ENCODE measurements at regions not wholly inside any gene's neighbourhood (a gene's known extent, or its start where the extent isn't known, plus 50 kb on each side); places are given as distances from the start of the nearest gene placed in this dataset.
"Not testable (repeated sequence)": the region's sequence is repeated elsewhere in the genome, so short reads cannot be mapped to it uniquely, and the experiment has no call there.

- no peak for DNase-seq (ENCODE audit: low spot score)
Observed at GRCh38 chr2:228519561-228519960, 338.1 kb upstream of the SPHKAP start.

GRCh38 chr2:228516019-228516418 is 334.5 kb upstream of the SPHKAP start:
- no peak for DNase-seq (ENCODE audit: low spot score)

GRCh38 chr2:228513480-228513879 is 332.0 kb upstream of the SPHKAP start:
- not testable (repeated sequence) for DNase-seq (ENCODE audit: low spot score)

GRCh38 chr2:228509021-228509420 is 327.5 kb upstream of the SPHKAP start:
- no peak for DNase-seq (ENCODE audit: low spot score)

GRCh38 chr2:228507870-228508269 is 326.4 kb upstream of the SPHKAP start:
- DNase-seq (ENCODE audit: low spot score) = no peak

- DNase-seq (ENCODE audit: low spot score) = no peak
Observed at GRCh38 chr2:228507231-228507824, 325.8 kb upstream of the SPHKAP start.

GRCh38 chr2:228503731-228504130 is 322.2 kb upstream of the SPHKAP start:
- no peak for DNase-seq (ENCODE audit: low spot score)

- DNase-seq (ENCODE audit: low spot score) = no peak
Observed at GRCh38 chr2:228493852-228494251, 312.4 kb upstream of the SPHKAP start.

GRCh38 chr2:228479014-228479413 is 297.5 kb upstream of the SPHKAP start:
- no peak for DNase-seq (ENCODE audit: low spot score)

GRCh38 chr2:228474466-228474865 is 293.0 kb upstream of the SPHKAP start:
- DNase-seq (ENCODE audit: low spot score) = no peak

- no peak for DNase-seq (ENCODE audit: low spot score)
Observed at GRCh38 chr2:228469721-228470120, 288.2 kb upstream of the SPHKAP start.

- no peak for DNase-seq (ENCODE audit: low spot score)
Observed at GRCh38 chr2:228466851-228467250, 285.4 kb upstream of the SPHKAP start.

- DNase-seq (ENCODE audit: low spot score) = no peak
Observed at GRCh38 chr2:228465408-228465807, 283.9 kb upstream of the SPHKAP start.

- no peak for DNase-seq (ENCODE audit: low spot score)
Observed at GRCh38 chr2:228458364-228458763, 276.9 kb upstream of the SPHKAP start.

- no peak for DNase-seq (ENCODE audit: low spot score)
Observed at GRCh38 chr2:228447266-228447915, 265.9 kb upstream of the SPHKAP start.

- DNase-seq (ENCODE audit: low spot score) = no peak
Observed at GRCh38 chr2:228446734-228447133, 265.2 kb upstream of the SPHKAP start.

GRCh38 chr2:228444161-228444560 is 262.7 kb upstream of the SPHKAP start:
- DNase-seq (ENCODE audit: low spot score) = no peak

- DNase-seq (ENCODE audit: low spot score) = no peak
Observed at GRCh38 chr2:228433721-228434120, 252.2 kb upstream of the SPHKAP start.

- DNase-seq (ENCODE audit: low spot score) = no peak
Observed at GRCh38 chr2:228432116-228432515, 250.6 kb upstream of the SPHKAP start.

- no peak for DNase-seq (ENCODE audit: low spot score)
Observed at GRCh38 chr2:228430986-228431385, 249.5 kb upstream of the SPHKAP start.

GRCh38 chr2:228426502-228427216 is 245.2 kb upstream of the SPHKAP start:
- DNase-seq (ENCODE audit: low spot score) = peak; percentile 15

- not testable (repeated sequence) for DNase-seq (ENCODE audit: low spot score)
Observed at GRCh38 chr2:228425411-228426060, 244.0 kb upstream of the SPHKAP start.

- peak; percentile 65 for DNase-seq (ENCODE audit: low spot score)
Observed at GRCh38 chr2:228417956-228418355, 236.5 kb upstream of the SPHKAP start.

Measured in H4 (cell line).